ENCODE measurements at regions not wholly inside any gene's neighbourhood (a gene's known extent, or its start where the extent isn't known, plus 50 kb on each side); places are given as distances from the start of the nearest gene placed in this dataset.

DNA sequence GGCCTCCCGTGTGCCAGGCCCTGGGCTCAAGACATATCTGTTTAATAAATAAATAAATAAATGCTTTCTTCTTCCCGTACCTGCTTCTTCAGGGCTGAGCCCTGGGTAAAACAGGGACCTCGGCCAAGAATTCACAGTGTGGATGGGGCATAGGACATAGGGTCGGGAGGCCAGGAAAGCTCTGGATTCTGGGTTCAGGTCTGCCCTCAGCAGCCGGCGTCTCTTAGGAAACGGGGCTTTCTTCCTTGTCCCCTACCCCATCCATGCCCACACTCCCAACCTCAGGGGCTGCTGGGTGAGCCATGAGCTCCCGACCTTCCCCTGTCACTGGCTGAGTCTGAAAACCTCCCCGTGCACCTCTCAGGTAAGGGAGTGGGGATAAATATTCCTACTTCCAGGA is 55.7 kb upstream of the ALX4 start:
- TF ChIP-seq, protein P1, sequence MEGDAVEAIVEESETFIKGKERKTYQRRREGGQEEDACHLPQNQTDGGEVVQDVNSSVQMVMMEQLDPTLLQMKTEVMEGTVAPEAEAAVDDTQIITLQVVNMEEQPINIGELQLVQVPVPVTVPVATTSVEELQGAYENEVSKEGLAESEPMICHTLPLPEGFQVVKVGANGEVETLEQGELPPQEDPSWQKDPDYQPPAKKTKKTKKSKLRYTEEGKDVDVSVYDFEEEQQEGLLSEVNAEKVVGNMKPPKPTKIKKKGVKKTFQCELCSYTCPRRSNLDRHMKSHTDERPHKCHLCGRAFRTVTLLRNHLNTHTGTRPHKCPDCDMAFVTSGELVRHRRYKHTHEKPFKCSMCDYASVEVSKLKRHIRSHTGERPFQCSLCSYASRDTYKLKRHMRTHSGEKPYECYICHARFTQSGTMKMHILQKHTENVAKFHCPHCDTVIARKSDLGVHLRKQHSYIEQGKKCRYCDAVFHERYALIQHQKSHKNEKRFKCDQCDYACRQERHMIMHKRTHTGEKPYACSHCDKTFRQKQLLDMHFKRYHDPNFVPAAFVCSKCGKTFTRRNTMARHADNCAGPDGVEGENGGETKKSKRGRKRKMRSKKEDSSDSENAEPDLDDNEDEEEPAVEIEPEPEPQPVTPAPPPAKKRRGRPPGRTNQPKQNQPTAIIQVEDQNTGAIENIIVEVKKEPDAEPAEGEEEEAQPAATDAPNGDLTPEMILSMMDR (conservative IDR thresholded peaks at IDR 0.05; ENCODE audit: low read depth, low read length), result no peak
- no peak for TF ChIP-seq EZH2 (IDR thresholded peaks at IDR 0.05; ENCODE audit: borderline replicate concordance, low read depth, low read length, poor library complexity, severe bottlenecking)
